ENCODE measurements at regions not wholly inside any gene's neighbourhood (a gene's known extent, or its start where the extent isn't known, plus 50 kb on each side); places are given as distances from the start of the nearest gene placed in this dataset.

DNA sequence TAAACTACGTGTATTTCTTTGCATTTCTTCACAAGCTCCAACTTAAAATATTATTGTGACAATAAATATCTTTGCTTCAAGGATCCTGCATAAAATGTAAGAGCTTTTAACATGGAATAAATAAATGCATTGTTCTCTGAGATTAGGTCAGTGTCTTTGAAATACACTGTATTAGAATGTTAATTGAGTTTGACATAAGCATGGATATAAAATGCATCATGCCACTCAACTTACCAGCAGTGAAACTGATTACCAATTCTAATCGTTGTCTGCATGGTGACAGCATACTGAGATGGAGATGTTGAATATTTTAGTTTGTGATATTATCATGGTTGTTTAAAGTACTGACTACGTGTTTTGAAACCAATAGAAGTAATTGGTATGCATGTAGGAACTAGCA is 555.3 kb upstream of the ZNF608 start:
- no peak overlapping the region for H3K27ac ChIP-seq (ENCODE audit: low read depth in 2 of 2, low read length in 1 of 2)
- no peaks in the 10 kb centered on the region for H3K9me3 ChIP-seq (ENCODE audit: control insufficient read depth in 2 of 2, insufficient read depth in 1 of 2, low read depth in 1 of 2, low read length in 1 of 2)
- 41 to 56% methylated on average over 3 of the region's 3 CpGs for WGBS, 2 donors

DNA sequence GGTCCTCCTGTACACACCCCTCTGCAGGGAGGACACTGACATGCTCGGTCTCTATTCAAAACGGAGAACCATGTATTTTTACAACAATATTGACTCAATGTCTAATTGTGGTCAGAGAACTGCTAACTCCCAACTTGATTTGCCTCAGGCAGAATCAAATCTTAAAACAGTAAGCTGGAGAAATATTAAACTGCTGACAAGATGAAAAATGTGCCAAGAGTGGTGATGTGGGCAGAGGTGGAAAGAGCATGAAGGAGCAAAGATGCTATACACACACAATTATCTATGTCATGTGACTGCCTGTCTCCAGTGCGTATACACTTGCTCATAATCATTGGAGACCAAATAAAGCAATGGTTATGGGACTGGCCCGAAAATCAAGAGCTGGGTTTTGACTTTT is 556.1 kb upstream of the ZNF608 start:
- Histone ChIP-seq H3K27me3 (ENCODE audit: control insufficient read depth in 1 of 2, insufficient read depth in 2 of 2, low read length in 2 of 2) (no peaks in the 10 kb centered on the region), H3K9me3 (ENCODE audit: control insufficient read depth in 2 of 2, insufficient read depth in 1 of 2, low read depth in 1 of 2, low read length in 1 of 2) (no peaks in the 10 kb centered on the region), H3K27ac (ENCODE audit: low read depth in 2 of 2, low read length in 1 of 2) (no peak overlapping the region), H3K4me1 (ENCODE audit: control insufficient read depth in 2 of 2, insufficient read depth in 2 of 2, low read length in 1 of 2) (no peaks in the 10 kb centered on the region), H3K36me3 (ENCODE audit: control insufficient read depth in 2 of 2, insufficient read depth in 2 of 2, low read length in 1 of 2) (no peaks in the 10 kb centered on the region), H3K4me3 (ENCODE audit: low read depth in 1 of 2, low read length in 2 of 2) (no peak overlapping the region)
- WGBS, 2 donors, result 64 to 75% methylated on average over 4 of the region's 4 CpGs

More for the DNA sequence above, 555.3 kb upstream of the ZNF608 start:
- no peak overlapping the region for H3K4me3 ChIP-seq (ENCODE audit: low read depth in 1 of 2, low read length in 2 of 2)
- no peaks in the 10 kb centered on the region for H3K36me3 ChIP-seq (ENCODE audit: control insufficient read depth in 2 of 2, insufficient read depth in 2 of 2, low read length in 1 of 2)
- no peaks in the 10 kb centered on the region for H3K4me1 ChIP-seq (ENCODE audit: control insufficient read depth in 2 of 2, insufficient read depth in 2 of 2, low read length in 1 of 2)
- no peaks in the 10 kb centered on the region for H3K27me3 ChIP-seq (ENCODE audit: control insufficient read depth in 1 of 2, insufficient read depth in 2 of 2, low read length in 2 of 2)

DNA sequence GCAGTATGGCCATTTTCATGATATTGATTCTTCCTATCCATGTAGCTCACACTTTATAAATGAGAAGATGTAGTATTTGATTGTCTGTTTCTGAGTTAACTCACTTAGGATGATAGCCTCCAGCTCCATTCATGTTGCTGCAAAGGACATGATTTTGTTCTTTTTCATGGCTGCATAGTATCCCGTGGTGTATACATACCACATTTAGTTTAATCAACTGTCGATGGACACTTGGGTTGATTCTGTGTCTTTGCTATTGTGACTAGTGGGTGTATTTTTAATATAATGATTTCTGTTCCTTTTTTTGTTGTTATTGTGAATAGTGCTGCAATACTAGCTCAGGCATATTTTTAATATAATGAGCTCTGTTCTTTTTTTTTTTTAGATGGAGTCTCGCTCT is 560.3 kb upstream of the ZNF608 start:
- 90 to 96% methylated on average over 3 of the region's 3 CpGs for WGBS, 2 donors
- H3K4me3 ChIP-seq (ENCODE audit: low read depth in 1 of 2, low read length in 2 of 2), result no peak overlapping the region
- no peaks in the 10 kb centered on the region for H3K4me1 ChIP-seq (ENCODE audit: control insufficient read depth in 2 of 2, insufficient read depth in 2 of 2, low read length in 1 of 2)
- H3K27me3 ChIP-seq (ENCODE audit: control insufficient read depth in 1 of 2, insufficient read depth in 2 of 2, low read length in 2 of 2), result no peaks in the 10 kb centered on the region
- H3K9me3 ChIP-seq (ENCODE audit: control insufficient read depth in 2 of 2, insufficient read depth in 1 of 2, low read depth in 1 of 2, low read length in 1 of 2), result no peaks in the 10 kb centered on the region
- H3K27ac ChIP-seq (ENCODE audit: low read depth in 2 of 2, low read length in 1 of 2), result no peak overlapping the region
- no peaks in the 10 kb centered on the region for H3K36me3 ChIP-seq (ENCODE audit: control insufficient read depth in 2 of 2, insufficient read depth in 2 of 2, low read length in 1 of 2)

DNA sequence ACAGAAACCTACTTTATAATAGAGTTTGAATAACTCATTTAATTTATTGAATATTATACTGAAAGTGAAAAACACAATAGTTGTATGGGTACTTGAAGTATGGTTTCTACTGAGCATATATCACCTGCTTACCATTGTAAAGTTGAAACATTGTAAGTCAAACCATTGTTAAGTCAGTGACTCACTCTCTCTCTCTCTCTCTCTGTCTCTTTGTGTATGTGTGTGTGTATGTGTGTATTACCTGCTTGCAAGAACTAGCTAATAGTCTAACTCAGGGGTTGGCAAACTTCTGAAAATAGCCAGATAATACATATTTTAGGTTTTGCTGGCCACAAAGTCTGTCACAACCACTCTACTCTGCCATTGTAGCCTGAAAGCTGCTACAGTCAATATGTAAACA is 564.3 kb upstream of the ZNF608 start:
- no peak overlapping the region for H3K4me3 ChIP-seq (ENCODE audit: low read depth in 1 of 2, low read length in 2 of 2)

DNA sequence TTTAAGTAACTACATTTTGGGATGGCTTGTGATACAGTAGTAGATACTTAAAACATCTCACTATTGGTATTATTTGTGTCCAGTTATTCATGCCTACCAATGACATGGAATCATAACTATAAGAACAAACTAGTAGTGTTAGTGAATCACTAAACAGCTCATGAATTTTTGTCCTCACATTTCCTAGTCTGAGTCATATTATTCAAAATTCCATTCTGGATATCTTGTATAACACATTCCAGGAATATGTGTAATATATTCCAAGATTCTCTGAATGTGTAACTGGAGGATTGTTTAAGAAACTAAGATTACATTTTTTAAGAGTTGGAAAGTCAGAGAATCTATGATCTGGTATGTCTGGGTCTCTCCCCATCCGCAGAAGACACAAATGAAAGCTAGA is 565.3 kb upstream of the ZNF608 start:
- no peak overlapping the region for H3K27ac ChIP-seq (ENCODE audit: low read depth in 2 of 2, low read length in 1 of 2)
- H3K4me1 ChIP-seq (ENCODE audit: control insufficient read depth in 2 of 2, insufficient read depth in 2 of 2, low read length in 1 of 2), result no peaks in the 10 kb centered on the region
- peaks cover 0 to 2% of the 10 kb centered on the region in 2 donors for H3K9me3 ChIP-seq (ENCODE audit: control insufficient read depth in 2 of 2, insufficient read depth in 1 of 2, low read depth in 1 of 2, low read length in 1 of 2)
- no peak overlapping the region for H3K4me3 ChIP-seq (ENCODE audit: low read depth in 1 of 2, low read length in 2 of 2)
- H3K36me3 ChIP-seq (ENCODE audit: control insufficient read depth in 2 of 2, insufficient read depth in 2 of 2, low read length in 1 of 2), result no peaks in the 10 kb centered on the region
- WGBS, 2 donors, result 77 to 81% methylated on average over 1 of the region's 1 CpG
- no peaks in the 10 kb centered on the region for H3K27me3 ChIP-seq (ENCODE audit: control insufficient read depth in 1 of 2, insufficient read depth in 2 of 2, low read length in 2 of 2)

More for the DNA sequence above, 564.3 kb upstream of the ZNF608 start:
- H3K27ac ChIP-seq (ENCODE audit: low read depth in 2 of 2, low read length in 1 of 2), result no peak overlapping the region
- H3K27me3 ChIP-seq (ENCODE audit: control insufficient read depth in 1 of 2, insufficient read depth in 2 of 2, low read length in 2 of 2), result no peaks in the 10 kb centered on the region
- peaks cover 0 to 2% of the 10 kb centered on the region in 2 donors for H3K9me3 ChIP-seq (ENCODE audit: control insufficient read depth in 2 of 2, insufficient read depth in 1 of 2, low read depth in 1 of 2, low read length in 1 of 2)
- H3K36me3 ChIP-seq (ENCODE audit: control insufficient read depth in 2 of 2, insufficient read depth in 2 of 2, low read length in 1 of 2), result no peaks in the 10 kb centered on the region
- no peaks in the 10 kb centered on the region for H3K4me1 ChIP-seq (ENCODE audit: control insufficient read depth in 2 of 2, insufficient read depth in 2 of 2, low read length in 1 of 2)

DNA sequence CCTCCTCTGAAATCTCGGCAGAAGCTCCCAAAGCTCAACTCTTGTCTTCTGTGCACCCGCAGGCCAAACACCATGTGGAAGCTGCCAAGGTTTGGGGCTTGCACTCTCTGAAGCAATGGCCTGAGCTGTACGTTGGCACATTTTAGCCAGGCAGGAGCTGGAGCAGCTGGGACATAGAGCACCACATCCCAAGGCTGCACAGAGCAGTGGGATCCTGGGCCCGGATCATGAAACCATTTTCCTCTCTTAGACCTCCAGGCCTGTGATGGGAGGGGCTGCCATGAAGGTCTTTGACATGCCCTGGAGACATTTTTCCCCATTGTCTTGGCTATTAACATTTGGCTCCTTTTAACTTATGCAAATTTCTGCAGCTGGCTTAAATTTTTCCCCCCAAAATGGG is 567.1 kb upstream of the ZNF608 start:
- Histone ChIP-seq H3K27ac (ENCODE audit: low read depth in 2 of 2, low read length in 1 of 2) (no peak overlapping the region), H3K27me3 (ENCODE audit: control insufficient read depth in 1 of 2, insufficient read depth in 2 of 2, low read length in 2 of 2) (no peaks in the 10 kb centered on the region), H3K4me1 (ENCODE audit: control insufficient read depth in 2 of 2, insufficient read depth in 2 of 2, low read length in 1 of 2) (no peaks in the 10 kb centered on the region), H3K36me3 (ENCODE audit: control insufficient read depth in 2 of 2, insufficient read depth in 2 of 2, low read length in 1 of 2) (no peaks in the 10 kb centered on the region), H3K9me3 (ENCODE audit: control insufficient read depth in 2 of 2, insufficient read depth in 1 of 2, low read depth in 1 of 2, low read length in 1 of 2) (peaks cover 0 to 2% of the 10 kb centered on the region in 2 donors), H3K4me3 (ENCODE audit: low read depth in 1 of 2, low read length in 2 of 2) (no peak overlapping the region)
- WGBS, 2 donors, result 90 to 94% methylated on average over 4 of the region's 4 CpGs

DNA sequence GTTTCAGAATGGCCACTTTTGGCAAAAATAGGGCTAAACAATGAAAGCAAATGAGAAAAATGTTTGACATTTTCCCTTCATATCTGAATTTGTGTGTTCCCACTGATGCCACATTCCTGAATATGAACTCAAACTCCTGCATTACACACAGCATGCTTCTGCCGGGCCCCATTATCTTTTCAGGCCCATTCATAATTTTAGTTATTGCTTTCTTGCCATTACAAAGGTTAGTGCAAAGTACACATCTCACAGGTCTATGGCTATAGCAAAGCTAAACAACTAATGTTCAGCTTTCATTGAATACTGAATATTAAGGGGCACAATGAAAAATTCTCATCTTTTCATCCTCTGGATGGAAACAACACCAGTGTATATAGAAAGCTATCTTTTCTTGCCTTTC is 568.9 kb upstream of the ZNF608 start:
- Histone ChIP-seq H3K36me3 (ENCODE audit: control insufficient read depth in 2 of 2, insufficient read depth in 2 of 2, low read length in 1 of 2) (no peaks in the 10 kb centered on the region), H3K9me3 (ENCODE audit: control insufficient read depth in 2 of 2, insufficient read depth in 1 of 2, low read depth in 1 of 2, low read length in 1 of 2) (peaks cover 0 to 2% of the 10 kb centered on the region in 2 donors), H3K4me3 (ENCODE audit: low read depth in 1 of 2, low read length in 2 of 2) (no peak overlapping the region), H3K4me1 (ENCODE audit: control insufficient read depth in 2 of 2, insufficient read depth in 2 of 2, low read length in 1 of 2) (no peaks in the 10 kb centered on the region), H3K27me3 (ENCODE audit: control insufficient read depth in 1 of 2, insufficient read depth in 2 of 2, low read length in 2 of 2) (no peaks in the 10 kb centered on the region), H3K27ac (ENCODE audit: low read depth in 2 of 2, low read length in 1 of 2) (no peak overlapping the region)
- 83 to 90% methylated on average over 1 of the region's 1 CpG for WGBS, 2 donors

DNA sequence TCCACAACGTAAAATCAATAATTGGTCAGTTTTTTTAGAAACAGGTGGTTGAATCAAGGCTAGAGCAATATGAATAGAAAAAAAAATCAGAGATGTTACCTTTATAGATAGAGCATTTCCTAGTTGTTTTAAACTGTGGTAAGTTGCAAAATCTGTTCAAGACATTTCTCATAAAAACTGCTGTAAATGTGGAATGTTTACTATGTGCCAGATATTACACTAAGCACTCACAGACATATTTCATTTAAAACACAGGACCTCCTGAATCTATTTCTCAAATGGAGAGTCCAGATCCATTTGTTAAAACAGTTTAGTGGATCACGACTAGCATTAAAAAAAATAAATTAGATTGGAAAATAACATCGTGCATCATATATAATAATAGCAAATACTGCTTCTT is 570.0 kb upstream of the ZNF608 start:
- Histone ChIP-seq H3K27ac (ENCODE audit: low read depth in 2 of 2, low read length in 1 of 2) (no peak overlapping the region), H3K4me3 (ENCODE audit: low read depth in 1 of 2, low read length in 2 of 2) (no peak overlapping the region), H3K27me3 (ENCODE audit: control insufficient read depth in 1 of 2, insufficient read depth in 2 of 2, low read length in 2 of 2) (no peaks in the 10 kb centered on the region), H3K36me3 (ENCODE audit: control insufficient read depth in 2 of 2, insufficient read depth in 2 of 2, low read length in 1 of 2) (no peaks in the 10 kb centered on the region), H3K4me1 (ENCODE audit: control insufficient read depth in 2 of 2, insufficient read depth in 2 of 2, low read length in 1 of 2) (no peaks in the 10 kb centered on the region), H3K9me3 (ENCODE audit: control insufficient read depth in 2 of 2, insufficient read depth in 1 of 2, low read depth in 1 of 2, low read length in 1 of 2) (peaks cover 0 to 2% of the 10 kb centered on the region in 2 donors)
- 65 to 87% methylated on average over 3 of the region's 3 CpGs for WGBS, 2 donors

DNA sequence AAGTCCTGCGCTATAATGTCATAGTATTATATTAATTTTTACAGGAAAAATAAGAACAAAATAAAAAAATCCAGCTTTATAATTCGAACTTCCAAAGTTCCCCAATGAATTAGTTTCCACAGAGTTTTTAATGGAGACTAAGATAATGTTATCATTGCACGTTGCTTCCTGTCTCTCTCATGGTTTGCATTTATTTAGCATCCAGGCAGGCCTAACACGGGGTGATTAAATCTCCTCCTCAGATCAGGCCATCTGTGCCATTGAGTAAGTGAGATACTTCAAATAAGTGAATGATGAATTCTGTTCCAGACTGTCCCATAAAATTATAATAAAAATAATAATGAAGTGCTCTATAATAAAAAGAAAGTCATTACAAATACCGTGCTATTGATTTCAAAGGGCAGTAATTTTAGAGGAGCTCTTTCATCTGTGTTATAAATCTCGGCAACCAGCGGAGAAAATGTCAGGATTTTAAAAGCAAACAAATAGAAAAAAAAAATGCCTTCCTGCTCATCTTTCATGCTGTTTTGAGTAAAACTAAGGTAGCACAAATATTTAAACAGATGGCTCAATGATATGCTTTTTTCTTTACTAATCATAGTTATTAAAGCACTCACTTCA is 570.6 kb upstream of the ZNF608 start:
- Histone ChIP-seq H3K9me3 (ENCODE audit: control insufficient read depth in 2 of 2, insufficient read depth in 1 of 2, low read depth in 1 of 2, low read length in 1 of 2) (peaks cover 0 to 2% of the 10 kb centered on the region in 2 donors), H3K4me3 (ENCODE audit: low read depth in 1 of 2, low read length in 2 of 2) (no peak overlapping the region), H3K27ac (ENCODE audit: low read depth in 2 of 2, low read length in 1 of 2) (no peak overlapping the region), H3K36me3 (ENCODE audit: control insufficient read depth in 2 of 2, insufficient read depth in 2 of 2, low read length in 1 of 2) (no peaks in the 10 kb centered on the region), H3K27me3 (ENCODE audit: control insufficient read depth in 1 of 2, insufficient read depth in 2 of 2, low read length in 2 of 2) (no peaks in the 10 kb centered on the region), H3K4me1 (ENCODE audit: control insufficient read depth in 2 of 2, insufficient read depth in 2 of 2, low read length in 1 of 2) (no peaks in the 10 kb centered on the region)
- 69 to 77% methylated on average over 7 of the region's 7 CpGs for WGBS, 2 donors

DNA sequence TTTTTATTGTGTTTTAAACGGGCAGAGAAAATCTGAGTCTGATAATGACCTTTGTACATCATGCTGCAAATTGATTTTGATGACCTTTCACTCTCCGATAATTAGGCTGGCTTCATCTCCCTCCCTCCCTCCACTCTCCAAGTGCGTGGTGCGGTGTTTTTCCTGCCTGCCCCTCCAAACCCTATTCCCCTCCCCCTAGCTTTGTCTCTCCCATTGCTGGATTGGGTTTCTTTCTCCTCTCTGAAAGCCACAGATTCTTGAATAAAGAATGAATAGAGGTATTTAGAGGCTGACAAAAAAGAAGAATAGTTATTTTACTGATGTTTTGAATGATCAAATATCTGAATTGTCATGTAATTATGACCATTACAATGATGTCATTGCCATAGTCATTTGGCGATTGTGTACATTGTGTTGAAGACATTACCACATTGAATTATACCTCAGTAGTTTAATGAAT is 571.1 kb upstream of the ZNF608 start:
- Histone ChIP-seq H3K4me3 (ENCODE audit: low read depth in 1 of 2, low read length in 2 of 2) (no peak overlapping the region), H3K36me3 (ENCODE audit: control insufficient read depth in 2 of 2, insufficient read depth in 2 of 2, low read length in 1 of 2) (no peaks in the 10 kb centered on the region), H3K27ac (ENCODE audit: low read depth in 2 of 2, low read length in 1 of 2) (no peak overlapping the region), H3K27me3 (ENCODE audit: control insufficient read depth in 1 of 2, insufficient read depth in 2 of 2, low read length in 2 of 2) (no peaks in the 10 kb centered on the region), H3K4me1 (ENCODE audit: control insufficient read depth in 2 of 2, insufficient read depth in 2 of 2, low read length in 1 of 2) (no peaks in the 10 kb centered on the region), H3K9me3 (ENCODE audit: control insufficient read depth in 2 of 2, insufficient read depth in 1 of 2, low read depth in 1 of 2, low read length in 1 of 2) (peaks cover 0 to 2% of the 10 kb centered on the region in 2 donors)
- WGBS, 2 donors, result 66 to 84% methylated on average over 5 of the region's 5 CpGs

Measured in esophagus (tissue), 2 donors.